ENCODE measurements at regions not wholly inside any gene's neighbourhood (a gene's known extent, or its start where the extent isn't known, plus 50 kb on each side); places are given as distances from the start of the nearest gene placed in this dataset.
"Not testable (repeated sequence)": the region's sequence is repeated elsewhere in the genome, so short reads cannot be mapped to it uniquely, and the experiment has no call there.

DNA sequence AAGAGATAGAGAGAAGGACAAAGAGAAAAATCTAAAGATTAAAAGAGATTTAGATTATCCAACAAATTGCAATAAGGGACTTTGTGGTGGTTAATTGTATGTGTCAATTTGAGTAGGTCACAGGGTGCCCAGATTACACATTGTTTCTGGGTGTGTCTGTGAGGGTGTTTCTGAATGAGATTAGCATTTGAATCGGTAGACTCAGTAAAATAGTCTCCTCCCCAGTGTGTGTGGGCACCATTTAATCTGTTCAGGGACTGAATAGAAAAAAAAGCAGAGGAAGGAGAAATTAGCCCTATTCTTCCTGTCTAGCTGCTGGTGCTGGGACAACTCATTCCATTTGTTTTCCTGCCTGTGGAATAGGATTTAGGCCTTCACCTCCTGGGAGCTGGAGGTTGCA lies 339.8 kb upstream of the EPHA4 start:
- DNase-seq, result no peak

DNA sequence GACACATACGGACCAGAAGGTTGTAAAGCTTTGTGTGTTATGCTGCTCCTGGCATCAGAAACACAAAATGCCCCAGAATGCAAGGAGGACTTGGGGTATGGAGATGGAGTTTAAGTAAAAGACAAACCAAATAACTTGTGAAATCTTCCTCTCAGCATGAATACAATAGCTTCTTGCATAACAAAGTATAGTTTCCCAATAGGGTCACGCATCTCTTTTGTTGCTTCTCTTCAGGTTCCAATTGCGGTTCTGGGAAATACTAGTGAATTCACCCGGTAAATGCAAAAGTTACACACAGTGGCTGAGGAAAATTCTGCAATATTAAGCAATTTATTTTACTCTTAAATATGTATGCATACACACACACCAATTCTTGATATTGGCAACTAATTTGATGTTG lies 339.2 kb upstream of the EPHA4 start:
- no peak for DNase-seq

DNA sequence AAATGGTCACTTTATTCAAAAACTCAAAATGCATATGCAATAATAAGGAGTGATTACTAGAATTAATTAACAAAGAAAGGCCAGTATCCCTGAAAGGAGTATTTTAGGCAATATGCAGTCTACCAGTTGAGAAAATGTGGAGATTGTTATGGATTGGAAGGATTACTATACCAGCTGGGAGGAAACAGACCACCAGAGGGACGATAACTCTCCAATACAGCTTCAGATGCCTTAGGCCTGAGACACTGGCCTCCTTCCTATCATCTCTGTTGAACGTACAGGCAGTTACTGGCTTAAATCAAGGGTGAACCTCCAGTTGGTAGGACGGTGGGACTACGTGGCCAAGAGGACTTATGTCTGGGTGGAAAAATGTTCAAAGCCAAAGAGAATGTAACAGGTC lies 336.4 kb upstream of the EPHA4 start:
- no peak for DNase-seq

DNA sequence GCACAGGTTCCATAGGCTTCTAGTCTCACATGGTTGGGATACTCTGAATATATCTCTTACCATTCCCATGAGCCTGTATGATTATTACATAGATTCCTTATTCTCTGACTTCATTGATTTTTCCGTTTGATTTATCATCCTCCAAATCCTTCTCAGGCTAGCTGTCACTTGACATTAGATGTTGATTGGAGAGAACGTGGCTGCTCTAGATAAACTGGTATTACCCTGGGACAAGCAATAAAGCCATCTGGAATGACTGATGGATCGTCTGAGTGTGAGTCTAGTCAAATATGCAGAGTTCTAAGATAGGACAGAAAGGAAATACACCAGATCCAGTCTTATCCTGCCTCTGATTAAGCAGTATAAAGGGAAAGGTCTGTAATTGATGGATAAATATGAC lies 325.6 kb upstream of the EPHA4 start:
- no peak for DNase-seq

DNA sequence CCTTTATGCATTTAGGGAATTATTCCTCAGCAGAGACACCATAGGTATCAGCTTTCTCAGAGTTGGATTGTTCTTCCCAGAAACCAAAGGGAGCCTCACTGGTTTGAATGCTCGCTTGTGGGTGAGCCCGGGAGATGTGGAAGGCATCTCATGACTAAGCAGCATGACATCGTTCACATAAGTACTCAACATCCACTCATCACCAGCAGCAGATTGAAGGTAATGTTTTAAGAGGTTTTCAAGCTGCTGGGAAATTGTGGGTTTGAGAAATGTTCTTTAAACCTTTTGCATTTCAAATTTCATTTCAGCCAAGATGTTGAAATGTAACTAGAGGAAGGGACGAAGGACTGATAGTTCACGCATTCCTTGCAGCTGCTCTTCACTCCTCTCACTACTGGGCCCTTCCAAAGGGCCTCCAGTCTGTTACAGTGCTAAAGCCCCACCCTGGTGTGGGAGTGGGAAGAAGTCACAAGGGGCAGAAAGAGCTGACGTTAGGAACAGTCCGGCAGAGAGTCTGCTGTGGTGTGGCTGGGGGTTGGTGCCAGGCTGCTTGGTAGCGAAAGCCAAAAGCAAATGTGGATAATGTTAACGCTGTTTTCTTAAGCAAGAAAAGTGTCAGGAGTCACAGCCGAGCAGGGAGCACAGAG lies 324.5 kb upstream of the EPHA4 start:
- DNase-seq, result no peak

DNA sequence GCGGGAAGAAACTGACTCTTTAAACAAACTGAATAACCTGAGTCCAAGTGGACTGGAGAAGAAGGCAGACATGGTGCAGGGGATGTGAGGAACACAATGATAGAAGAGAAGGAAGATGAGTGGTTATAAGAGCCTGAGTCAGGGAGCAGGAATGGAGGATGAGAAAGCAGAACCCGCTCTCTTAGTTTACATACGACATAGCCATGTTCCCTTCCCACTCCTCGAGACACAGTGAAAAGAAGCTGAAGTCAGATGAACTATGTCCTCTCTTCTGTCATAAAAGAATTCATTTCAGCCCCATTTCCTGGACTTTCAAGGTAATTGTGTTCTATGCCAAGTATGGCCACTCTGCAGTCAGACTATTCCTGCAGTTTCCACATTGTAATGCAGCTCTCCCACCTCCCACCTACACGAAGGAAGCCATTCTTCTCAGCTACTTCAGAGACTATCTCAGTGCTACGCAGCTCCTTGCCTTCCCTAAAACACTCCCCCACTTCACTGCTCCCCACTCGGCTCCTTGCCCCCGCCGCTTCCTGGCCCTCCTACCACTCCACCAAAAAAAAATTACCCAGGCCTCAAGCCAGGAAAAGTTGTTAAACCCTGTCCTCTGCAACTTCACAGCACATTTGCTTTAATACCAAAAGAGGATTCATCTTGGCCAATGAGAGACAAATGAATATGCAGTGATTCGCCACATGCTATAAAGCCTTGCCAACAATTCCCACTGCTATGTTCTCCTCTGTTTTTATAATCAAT lies 323.4 kb upstream of the EPHA4 start:
- DNase-seq, result no peak

DNA sequence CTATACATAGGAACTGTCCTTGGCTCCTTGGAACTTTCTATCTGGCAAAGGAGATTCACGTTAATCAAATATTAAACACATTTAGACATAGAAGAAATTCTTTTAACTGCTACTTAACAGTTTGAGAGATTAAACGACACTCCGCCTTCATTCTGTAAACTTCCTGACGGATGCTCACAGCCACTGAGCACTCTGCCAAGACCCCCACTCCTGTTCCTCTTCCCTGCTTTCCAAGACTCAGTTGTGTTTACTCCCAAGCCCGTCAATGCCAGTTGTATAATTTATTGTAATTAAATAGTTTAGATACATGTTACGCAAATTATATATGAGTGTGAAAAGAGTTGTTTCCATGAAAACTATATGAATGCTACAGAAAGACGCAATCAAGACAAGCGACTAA lies 321.4 kb upstream of the EPHA4 start:
- DNase-seq, result no peak

DNA sequence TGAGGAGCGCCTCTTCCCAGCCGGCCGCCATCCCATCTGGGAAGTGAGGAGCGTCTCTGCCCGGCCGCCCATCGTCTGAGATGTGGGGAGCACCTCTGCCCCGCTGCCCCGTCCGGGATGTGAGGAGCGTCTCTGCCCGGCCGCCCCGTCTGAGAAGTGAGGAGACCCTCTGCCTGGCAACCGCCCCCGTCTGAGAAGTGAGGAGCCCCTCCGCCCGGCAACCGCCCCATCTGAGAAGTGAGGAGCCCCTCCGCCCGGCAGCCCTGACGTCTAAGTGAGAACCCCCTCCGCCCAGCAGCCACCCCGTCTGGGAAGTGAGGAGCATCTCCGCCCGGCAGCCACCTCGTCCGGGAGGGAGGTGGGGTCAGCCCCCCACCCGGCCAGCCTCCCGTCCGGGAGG lies 319.9 kb upstream of the EPHA4 start:
- DNase-seq, result not testable (repeated sequence)

DNA sequence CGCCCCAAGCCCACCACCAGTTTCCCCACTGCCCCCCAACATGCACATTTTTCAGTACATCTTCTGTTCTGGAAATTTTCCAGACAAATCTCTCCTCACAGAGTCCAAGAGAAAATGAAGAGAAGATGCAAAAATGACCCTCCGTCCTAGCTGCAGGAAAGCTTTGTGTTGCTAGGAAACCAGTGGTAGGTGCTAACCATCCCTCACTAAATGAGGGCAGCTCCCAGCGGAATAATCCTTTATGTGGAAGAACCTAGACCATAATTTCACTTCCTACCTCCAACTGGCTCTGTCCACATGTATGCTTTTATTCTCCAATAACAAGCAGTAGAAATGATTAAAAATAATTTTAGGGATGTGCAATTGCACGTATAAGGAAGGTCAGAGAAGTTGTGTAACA lies 311.9 kb upstream of the EPHA4 start:
- DNase-seq, result no peak

DNA sequence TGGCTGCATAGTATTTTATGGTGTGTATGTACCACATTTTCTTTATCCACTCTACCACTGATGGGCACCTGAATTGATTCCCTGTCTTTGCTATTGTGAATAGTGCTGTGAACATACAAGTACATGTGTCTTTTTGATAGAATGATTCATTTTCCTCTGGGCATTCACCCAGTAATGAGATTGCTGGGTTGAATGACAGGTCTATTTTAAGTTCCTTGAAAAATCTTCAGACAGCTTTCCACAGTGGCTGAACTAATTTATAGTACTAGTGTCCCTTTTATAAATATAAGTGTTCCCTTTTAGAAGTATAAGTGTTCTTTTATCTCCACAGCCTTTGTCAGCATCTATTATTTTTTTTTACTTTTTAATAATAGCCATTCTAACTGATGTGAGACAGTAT lies 303.9 kb upstream of the EPHA4 start:
- no peak for DNase-seq

DNA sequence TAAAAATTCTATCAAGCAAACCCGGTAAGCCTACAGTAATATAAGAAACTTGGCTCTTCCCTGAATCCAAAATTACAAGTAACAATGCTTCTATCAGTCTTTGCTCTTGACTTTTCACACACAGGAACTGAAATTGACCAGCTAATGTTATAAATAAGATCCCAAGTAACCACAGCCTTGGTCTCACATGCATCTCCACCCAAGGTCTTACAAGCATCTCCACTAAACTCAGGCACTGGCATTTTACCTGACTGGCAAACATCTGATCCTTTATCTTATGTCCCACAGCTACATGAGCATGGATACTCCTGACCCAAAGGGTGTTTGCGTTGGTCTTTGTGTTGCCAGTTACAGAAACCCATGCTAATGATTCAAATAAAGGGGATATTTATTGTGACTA lies 302.3 kb upstream of the EPHA4 start:
- no peak for DNase-seq

DNA sequence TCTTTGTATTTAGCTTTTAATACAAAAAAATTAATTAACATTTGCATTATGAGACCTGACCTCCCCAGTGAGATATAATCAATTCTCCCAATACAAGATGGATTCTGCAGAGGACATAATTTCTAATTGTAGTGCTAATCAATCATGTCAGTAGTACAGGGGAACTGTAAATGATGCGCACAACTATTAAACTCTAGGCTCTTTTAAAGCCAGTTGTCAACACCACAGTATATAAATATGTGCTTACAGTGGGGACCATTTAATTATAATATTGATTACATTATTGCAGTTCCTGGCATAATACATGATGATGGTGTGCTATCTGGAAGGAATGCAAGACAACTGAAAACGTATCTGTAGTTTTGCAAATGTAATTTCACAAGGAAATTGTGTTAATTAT lies 285.6 kb upstream of the EPHA4 start:
- no peak for DNase-seq

DNA sequence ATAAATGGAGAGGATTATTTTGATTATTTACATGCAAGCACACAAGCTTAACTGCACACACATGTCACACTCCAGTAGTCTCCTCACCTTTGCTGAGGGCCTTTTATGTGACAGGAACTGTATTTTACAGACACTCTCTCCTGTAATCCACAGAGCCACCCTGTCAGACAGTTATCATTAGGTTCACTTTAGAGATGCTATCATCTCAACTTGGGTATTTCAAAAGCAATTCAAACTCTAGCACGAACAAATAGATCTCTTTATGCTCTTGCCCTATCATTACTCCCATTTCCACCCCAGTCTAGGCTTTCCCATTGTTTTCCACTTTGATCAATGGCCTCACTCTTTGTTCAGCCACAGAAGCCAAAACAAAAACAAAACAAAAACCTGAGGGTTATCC lies 281.2 kb upstream of the EPHA4 start:
- DNase-seq, result no peak

DNA sequence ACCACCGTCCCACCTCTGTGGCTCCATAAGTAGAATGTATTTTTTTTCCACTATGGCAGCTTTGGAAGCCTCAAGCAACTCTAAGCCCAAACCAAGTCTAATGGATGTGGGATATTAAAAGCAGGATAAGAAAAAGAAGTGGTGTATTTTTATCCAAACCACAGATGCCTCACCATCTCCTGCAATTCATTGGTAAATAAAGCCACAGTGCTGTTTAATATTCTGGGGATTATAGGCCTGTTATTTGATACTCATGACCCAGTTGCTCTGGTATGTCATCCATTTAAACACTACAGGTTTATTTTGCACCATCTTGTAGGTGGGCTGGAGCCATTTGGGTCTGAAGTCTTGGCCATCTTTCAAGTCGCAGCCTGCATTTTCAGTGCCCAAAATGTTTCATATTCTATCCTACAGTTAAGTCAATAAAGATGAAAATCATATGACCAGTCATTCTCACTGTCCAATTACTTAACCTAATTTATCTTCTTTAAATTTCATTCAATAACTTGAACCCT lies 279.5 kb upstream of the EPHA4 start:
- DNase-seq, result no peak

DNA sequence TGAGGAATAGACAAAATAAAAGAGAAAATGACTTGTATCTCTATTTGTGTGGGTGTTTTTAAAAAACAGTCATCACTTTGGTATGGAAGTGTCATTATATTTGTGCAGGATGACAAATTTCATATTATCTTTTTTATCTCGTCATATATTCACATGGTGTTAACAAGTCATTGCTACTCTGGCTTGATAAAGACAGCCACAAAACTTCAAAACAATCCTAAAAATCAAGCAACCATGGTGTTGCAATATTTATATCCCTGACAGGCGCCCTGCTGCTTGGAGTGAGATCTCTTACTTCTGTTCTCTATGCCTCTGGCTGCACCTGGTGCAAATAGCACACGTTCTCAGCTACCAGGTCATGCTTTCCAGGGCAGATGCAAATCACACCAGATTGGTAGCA lies 278.0 kb upstream of the EPHA4 start:
- no peak for DNase-seq

DNA sequence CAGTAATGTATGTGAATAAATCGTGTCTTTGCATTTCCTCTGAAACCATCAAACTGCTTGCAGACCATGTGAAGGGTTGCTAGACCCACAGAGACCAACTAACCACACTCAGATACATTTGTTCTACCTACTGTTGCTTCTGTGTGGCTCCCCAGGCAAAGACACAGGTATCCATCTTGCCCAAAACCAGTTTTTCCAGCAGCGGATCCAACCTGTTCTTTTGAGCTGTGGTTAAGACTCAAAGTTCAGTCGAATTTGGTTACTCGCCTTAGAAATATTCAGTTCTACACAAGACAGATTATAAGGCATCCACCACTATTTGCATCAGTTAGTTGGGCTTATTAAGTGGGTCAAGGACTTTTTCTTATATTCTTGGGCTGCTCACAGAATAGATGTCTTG lies 276.2 kb upstream of the EPHA4 start:
- no peak for DNase-seq

DNA sequence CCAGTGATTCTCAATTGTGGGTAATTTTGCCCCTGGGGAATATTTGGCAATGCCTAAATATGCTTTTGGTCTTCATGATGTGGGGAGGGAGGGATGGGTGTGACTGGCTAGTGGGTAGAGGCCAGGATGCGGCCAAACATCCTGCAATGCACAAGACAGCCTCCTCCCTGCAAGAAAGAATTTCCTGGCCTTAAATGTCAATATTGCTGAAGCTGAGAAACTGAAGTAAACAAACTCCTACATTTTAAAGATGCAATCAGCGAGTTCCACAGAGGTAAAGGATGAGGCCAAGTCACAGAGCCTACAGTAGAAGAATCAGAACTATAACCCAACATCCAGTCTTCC lies 272.9 kb upstream of the EPHA4 start:
- no peak for DNase-seq

DNA sequence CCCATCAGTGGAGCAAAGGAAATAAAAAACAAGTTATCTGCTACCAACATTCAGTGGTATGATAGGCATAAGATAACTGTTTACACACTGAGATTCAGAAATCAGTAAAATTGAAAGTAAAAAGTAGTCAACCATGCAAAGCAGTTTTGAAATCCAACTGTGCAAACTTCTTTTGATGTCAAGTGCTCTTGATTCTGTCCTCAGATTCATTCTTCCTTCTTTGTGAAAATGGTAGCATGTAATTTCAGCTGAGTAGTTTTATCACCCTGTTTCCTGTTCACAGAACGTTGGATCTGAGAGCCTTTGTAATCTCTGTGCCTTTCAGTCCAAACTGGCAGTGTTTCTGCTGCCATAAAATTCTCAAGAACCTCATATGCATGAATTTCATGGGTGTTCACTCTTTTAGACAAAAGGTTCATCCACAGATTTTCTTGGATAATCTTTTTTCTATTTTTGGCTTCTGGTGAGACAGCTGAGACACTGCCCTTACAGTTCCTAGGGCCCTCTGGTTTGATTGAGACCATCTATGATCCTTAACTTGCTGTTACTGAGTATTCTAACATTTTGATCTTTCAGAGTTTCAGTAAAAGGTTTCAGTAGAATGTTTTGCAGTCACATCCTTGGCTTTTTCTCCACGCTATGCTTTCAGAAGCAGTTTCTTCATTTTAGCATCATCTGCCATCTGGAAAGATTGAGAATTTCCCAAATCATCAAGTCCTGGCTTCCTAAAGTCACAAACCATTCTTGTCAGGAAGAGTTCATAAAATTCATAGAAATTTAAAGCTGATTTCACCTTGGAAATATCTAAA lies 272.3 kb upstream of the EPHA4 start:
- no peak for DNase-seq

DNA sequence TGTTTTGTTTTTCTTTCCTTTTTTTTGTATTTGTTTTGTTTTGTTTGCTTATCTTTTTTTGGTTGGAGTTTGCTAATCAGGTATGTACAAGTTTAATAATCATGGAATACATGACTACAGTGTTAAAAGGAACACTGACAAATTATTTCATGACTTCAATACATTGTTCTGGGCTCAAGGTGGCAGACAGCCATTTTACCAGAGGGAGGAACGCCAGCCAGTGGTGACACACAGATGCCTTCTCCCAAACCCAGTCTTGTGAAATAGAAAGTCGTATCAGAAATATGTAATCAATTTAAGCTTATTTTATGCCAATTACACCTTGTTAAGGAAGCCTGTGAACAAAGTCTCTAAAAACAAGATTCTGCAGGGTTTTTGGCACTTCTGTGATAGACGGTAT lies 264.0 kb upstream of the EPHA4 start:
- DNase-seq, result no peak

DNA sequence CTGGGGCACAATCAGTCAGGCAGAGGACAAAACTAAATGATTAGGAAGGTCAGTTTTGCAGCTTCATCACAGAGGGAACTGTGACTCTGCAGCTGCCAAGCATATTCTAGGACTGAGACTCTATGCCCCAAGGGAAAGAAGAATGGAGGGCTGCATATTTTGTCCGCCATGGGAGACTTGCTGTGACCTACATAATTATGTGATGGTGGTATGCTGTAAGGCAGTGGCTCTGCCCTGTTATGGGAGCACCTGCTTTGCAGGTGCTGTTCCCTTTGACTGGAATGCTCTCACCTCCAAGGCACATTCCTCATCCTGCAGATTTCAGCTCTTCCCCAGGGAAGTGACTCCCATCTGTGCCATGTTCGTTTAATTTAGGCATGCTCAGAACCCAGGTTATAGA lies 261.9 kb upstream of the EPHA4 start:
- no peak for DNase-seq

DNA sequence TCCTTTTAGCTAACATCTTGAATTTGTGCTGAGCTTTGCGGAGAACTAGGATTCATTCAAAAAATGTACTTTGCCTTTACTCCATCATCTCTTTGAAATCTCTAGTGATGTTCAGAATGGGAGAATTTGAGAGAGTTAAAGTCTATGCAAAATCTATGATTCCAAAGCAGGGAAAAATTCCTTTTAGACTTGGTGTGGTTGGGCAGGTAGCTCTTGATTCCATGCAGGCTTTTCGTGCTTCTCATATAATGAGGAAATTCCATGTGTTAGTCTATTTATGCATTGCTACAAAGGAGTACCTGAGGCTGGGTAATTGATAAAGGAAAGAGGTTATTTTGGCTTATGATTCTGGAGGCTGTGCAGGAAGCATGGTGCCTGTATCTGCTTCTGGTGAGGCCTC lies 258.9 kb upstream of the EPHA4 start:
- no peak for DNase-seq

DNA sequence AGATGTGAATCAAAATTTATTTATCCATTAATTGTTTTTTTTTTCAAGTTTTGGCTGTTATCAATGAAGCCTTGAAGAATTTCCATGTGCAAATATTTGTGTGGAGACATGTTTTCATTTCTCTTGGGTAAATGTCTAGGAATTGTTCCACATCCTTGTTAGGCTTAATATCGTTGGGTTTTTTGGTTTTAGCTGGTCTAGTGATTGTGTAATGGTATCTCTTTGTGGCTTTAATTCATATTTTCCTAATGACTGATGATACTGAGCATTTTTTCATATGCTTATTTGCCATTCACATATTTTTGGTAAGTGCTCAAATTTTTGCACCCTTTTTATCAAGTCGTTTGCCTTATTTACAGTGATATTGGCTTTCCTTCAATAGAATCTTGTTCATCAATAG lies 250.3 kb upstream of the EPHA4 start:
- no peak for DNase-seq

DNA sequence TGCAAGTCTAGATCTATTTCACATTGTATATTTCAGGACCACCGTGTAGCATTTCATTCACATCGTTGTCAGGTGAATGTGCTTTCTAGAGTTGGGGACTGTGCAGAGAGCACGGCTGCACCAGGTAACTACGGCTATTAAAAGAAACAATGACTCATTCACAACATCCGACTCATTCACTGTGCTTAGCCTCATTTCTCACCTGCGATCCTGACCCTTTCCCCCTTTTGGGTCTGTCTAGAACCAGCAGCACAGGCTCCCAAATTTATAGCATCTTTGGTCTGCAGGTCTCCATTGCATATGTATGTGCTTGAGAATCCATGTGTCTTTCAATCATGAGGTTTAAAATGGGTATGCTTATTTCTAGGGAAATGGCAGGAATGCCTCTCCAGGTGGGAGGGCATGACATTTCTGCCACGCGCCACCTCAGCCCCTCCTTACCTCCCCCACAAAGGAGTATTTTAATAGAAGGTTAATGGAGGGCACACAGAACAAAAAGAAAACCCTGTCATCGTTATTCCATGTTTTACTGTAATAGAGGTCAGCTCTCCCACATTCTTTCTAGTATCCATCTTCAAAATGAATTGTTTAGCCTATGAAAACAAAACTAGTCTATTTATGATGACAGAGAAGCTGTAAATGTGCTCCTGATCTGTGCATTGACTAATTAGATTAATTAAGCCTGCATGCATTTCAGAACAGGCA lies 246.7 kb upstream of the EPHA4 start:
- DNase-seq, result no peak

DNA sequence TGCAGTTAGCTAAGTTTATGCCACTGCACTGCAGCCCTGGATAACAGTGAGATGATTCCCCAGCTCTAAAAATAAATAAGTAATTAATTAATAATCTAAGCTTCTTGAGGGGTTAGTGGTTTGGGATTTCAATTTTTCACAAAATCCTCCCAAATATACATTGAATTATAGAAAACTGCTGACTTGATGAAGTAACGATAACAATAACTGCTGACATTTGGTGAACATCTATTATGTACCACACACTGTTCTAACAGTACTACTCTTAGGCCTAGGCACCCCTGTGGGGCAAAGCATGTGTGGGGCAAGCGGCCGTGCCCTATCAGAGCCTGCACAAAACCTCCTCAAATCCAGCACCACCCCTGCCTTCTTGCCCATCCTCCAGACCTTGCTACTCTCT lies 245.8 kb upstream of the EPHA4 start:
- DNase-seq, result no peak
